ENCODE measurements at regions not wholly inside any gene's neighbourhood (a gene's known extent, or its start where the extent isn't known, plus 50 kb on each side); places are given as distances from the start of the nearest gene placed in this dataset.

GRCh38 chr7:33687625-33688024, 217.7 kb upstream of the BMPER start:
- Histone ChIP-seq H3K27me3 (ENCODE audit: insufficient read depth, low read length, poor library complexity) (no peaks in the 10 kb centered on the region), H3K4me1 (ENCODE audit: insufficient read depth, low read length) (no peaks in the 10 kb centered on the region), H3K79me2 (ENCODE audit: insufficient read depth, low read length) (no peaks in the 10 kb centered on the region), H2AFZ (ENCODE audit: low read depth, low read length) (no peak overlapping the region), H3K9ac (ENCODE audit: low read depth, low read length) (no peak overlapping the region), H3K36me3 (ENCODE audit: insufficient read depth, low read length) (no peaks in the 10 kb centered on the region), H3K27ac (ENCODE audit: low read length) (no peak overlapping the region), H3K4me3 (ENCODE audit: low read depth in 1 of 2, low read length in 2 of 2) (no peak overlapping the region), H3K4me2 (ENCODE audit: insufficient read depth, low read length) (no peak overlapping the region), H3K9me3 (ENCODE audit: insufficient read depth, low read length, severe bottlenecking) (no peaks in the 10 kb centered on the region), H4K20me1 (ENCODE audit: insufficient read depth, low read length) (no peaks in the 10 kb centered on the region)
- TF ChIP-seq EZH2 (IDR thresholded peaks at IDR 0.05; ENCODE audit: borderline replicate concordance, low read depth, low read length, severe bottlenecking) (no peak), CTCF (IDR thresholded peaks at IDR 0.05; ENCODE audit: borderline replicate concordance, extremely low read depth, low read length, poor library complexity, severe bottlenecking) (no peak)
- no peak for DNase-seq
- ATAC-seq (ENCODE audit: insufficient read depth, low read depth): no peak

DNA sequence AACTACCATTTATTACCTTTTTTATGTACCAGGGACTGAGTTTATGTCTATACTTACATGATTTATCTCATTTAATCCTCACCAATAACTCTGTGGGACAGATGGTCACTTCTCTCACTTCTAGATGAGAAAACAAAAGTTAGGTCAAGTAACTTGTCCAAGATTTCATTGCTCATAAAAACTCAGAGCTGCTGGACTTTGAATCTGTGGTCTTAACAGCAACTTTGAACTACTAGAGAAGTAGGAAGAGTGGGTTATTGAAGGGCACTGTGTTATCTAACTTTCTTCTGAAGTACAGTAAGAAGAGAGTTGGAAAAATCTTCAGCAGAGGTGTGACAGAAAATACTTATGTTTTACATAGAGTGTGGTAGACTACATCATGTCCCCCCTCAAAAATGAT, 214.2 kb upstream of the BMPER start:
- no peak overlapping the region for H3K9ac ChIP-seq (ENCODE audit: low read depth, low read length)
- H3K79me2 ChIP-seq (ENCODE audit: insufficient read depth, low read length): no peaks in the 10 kb centered on the region
- no peaks in the 10 kb centered on the region for H3K4me1 ChIP-seq (ENCODE audit: insufficient read depth, low read length)
- no peaks in the 10 kb centered on the region for H4K20me1 ChIP-seq (ENCODE audit: insufficient read depth, low read length)
- no peak overlapping the region for H3K4me2 ChIP-seq (ENCODE audit: insufficient read depth, low read length)
- no peaks in the 10 kb centered on the region for H3K36me3 ChIP-seq (ENCODE audit: insufficient read depth, low read length)
- no peak overlapping the region for H2AFZ ChIP-seq (ENCODE audit: low read depth, low read length)
- no peak for TF ChIP-seq EZH2 (IDR thresholded peaks at IDR 0.05; ENCODE audit: borderline replicate concordance, low read depth, low read length, severe bottlenecking)
- TF ChIP-seq CTCF (IDR thresholded peaks at IDR 0.05; ENCODE audit: borderline replicate concordance, extremely low read depth, low read length, poor library complexity, severe bottlenecking): no peak
- H3K27me3 ChIP-seq (ENCODE audit: insufficient read depth, low read length, poor library complexity): no peaks in the 10 kb centered on the region
- no peak for DNase-seq
- no peaks in the 10 kb centered on the region for H3K9me3 ChIP-seq (ENCODE audit: insufficient read depth, low read length, severe bottlenecking)
- ATAC-seq (ENCODE audit: insufficient read depth, low read depth): no peak
- H3K27ac ChIP-seq (ENCODE audit: low read length): no peak overlapping the region
- no peak overlapping the region for H3K4me3 ChIP-seq (ENCODE audit: low read depth in 1 of 2, low read length in 2 of 2)

DNA sequence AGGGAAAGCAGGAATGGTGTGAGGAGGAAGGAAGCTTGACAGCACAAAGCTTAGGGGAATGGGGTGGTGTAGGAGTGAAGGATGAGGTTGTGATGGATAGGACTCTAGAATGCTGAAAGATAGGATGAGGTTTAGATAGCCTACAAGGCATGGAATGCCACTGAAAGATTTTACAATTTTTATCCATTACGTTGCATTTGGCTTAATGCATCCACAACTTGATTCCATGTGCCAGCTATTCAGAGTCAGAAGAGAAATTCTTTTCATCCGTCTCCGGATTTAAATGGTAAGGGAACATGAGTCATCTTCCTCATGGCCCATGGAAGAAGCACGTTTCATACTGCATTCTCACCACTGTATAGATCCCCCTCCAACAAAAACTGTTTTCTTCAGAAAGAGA, 212.4 kb upstream of the BMPER start:
- Histone ChIP-seq H4K20me1 (ENCODE audit: insufficient read depth, low read length) (no peaks in the 10 kb centered on the region), H3K9ac (ENCODE audit: low read depth, low read length) (no peak overlapping the region), H2AFZ (ENCODE audit: low read depth, low read length) (no peak overlapping the region), H3K4me2 (ENCODE audit: insufficient read depth, low read length) (no peak overlapping the region), H3K4me3 (ENCODE audit: low read depth in 1 of 2, low read length in 2 of 2) (no peak overlapping the region), H3K4me1 (ENCODE audit: insufficient read depth, low read length) (no peaks in the 10 kb centered on the region), H3K79me2 (ENCODE audit: insufficient read depth, low read length) (no peaks in the 10 kb centered on the region), H3K27ac (ENCODE audit: low read length) (no peak overlapping the region), H3K36me3 (ENCODE audit: insufficient read depth, low read length) (no peaks in the 10 kb centered on the region), H3K9me3 (ENCODE audit: insufficient read depth, low read length, severe bottlenecking) (no peaks in the 10 kb centered on the region), H3K27me3 (ENCODE audit: insufficient read depth, low read length, poor library complexity) (no peaks in the 10 kb centered on the region)
- no peak for TF ChIP-seq CTCF (IDR thresholded peaks at IDR 0.05; ENCODE audit: borderline replicate concordance, extremely low read depth, low read length, poor library complexity, severe bottlenecking)
- no peak for TF ChIP-seq EZH2 (IDR thresholded peaks at IDR 0.05; ENCODE audit: borderline replicate concordance, low read depth, low read length, severe bottlenecking)
- DNase-seq (no peak), ATAC-seq (ENCODE audit: insufficient read depth, low read depth) (no peak)

GRCh38 chr7:33694006-33694405, 211.3 kb upstream of the BMPER start:
- Histone ChIP-seq H2AFZ (ENCODE audit: low read depth, low read length) (no peak overlapping the region), H3K79me2 (ENCODE audit: insufficient read depth, low read length) (no peaks in the 10 kb centered on the region), H3K4me2 (ENCODE audit: insufficient read depth, low read length) (no peak overlapping the region), H4K20me1 (ENCODE audit: insufficient read depth, low read length) (no peaks in the 10 kb centered on the region), H3K4me3 (ENCODE audit: low read depth in 1 of 2, low read length in 2 of 2) (no peak overlapping the region), H3K36me3 (ENCODE audit: insufficient read depth, low read length) (no peaks in the 10 kb centered on the region), H3K9me3 (ENCODE audit: insufficient read depth, low read length, severe bottlenecking) (no peaks in the 10 kb centered on the region), H3K9ac (ENCODE audit: low read depth, low read length) (no peak overlapping the region), H3K4me1 (ENCODE audit: insufficient read depth, low read length) (no peaks in the 10 kb centered on the region), H3K27ac (ENCODE audit: low read length) (no peak overlapping the region), H3K27me3 (ENCODE audit: insufficient read depth, low read length, poor library complexity) (no peaks in the 10 kb centered on the region)
- no peak for DNase-seq
- no peak for ATAC-seq (ENCODE audit: insufficient read depth, low read depth)
- TF ChIP-seq CTCF (IDR thresholded peaks at IDR 0.05; ENCODE audit: borderline replicate concordance, extremely low read depth, low read length, poor library complexity, severe bottlenecking) (no peak), EZH2 (IDR thresholded peaks at IDR 0.05; ENCODE audit: borderline replicate concordance, low read depth, low read length, severe bottlenecking) (no peak)
